NB4 (cell line): ENCODE measurements at regions not wholly inside any gene's neighbourhood (a gene's known extent, or its start where the extent isn't known, plus 50 kb on each side); places are given as distances from the start of the nearest gene placed in this dataset.

ENCODE experiments used
- DNase-seq: peaks from one replicate; pipeline ENCODE4 v3.0.0; 2010; ENCODE audit warnings: low read depth
- H3K4me3 ChIP-seq: one replicate; pipeline ENCODE4 v1.5.1; 2011; ENCODE audit warnings: mild to moderate bottlenecking, low read depth, low read length, moderate library complexity
- CTCF ChIP-seq: IDR thresholded peaks from one replicate; pipeline ENCODE4 v1.5.1; 2012; ENCODE audit warnings: low read depth, low read length
- MAX ChIP-seq: IDR thresholded peaks from 2 replicates; pipeline ENCODE4 v1.6.1; 2011; ENCODE audit warnings: low read depth, low read length
- MYC ChIP-seq: IDR thresholded peaks from 2 replicates; pipeline ENCODE4 v1.6.1; 2011; ENCODE audit warnings: low read depth, low read length
- POLR2A ChIP-seq: IDR thresholded peaks from 2 replicates; pipeline ENCODE4 v1.6.1; 2011; ENCODE audit warnings: mild to moderate bottlenecking; ENCODE audit not compliant: insufficient read length; ENCODE audit errors: extremely low read depth

GRCh38 chr5:152608458-152608857 is 203.4 kb upstream of the NMUR2 start:
- no peak for DNase-seq
- TF ChIP-seq CTCF (no peak), MAX (no peak), POLR2A (no peak), MYC (no peak)
- H3K4me3 ChIP-seq: no peak overlapping the region

- no peak for TF ChIP-seq MYC
- TF ChIP-seq CTCF: no peak
- no peak for TF ChIP-seq POLR2A
- no peak for TF ChIP-seq MAX
- DNase-seq: no peak
- H3K4me3 ChIP-seq: no peak overlapping the region
Measured at GRCh38 chr5:152619756-152620155, 214.7 kb upstream of the NMUR2 start.

- no peak for DNase-seq
- H3K4me3 ChIP-seq: no peak overlapping the region
- TF ChIP-seq POLR2A (no peak), CTCF (no peak)
Measured at GRCh38 chr5:152622628-152623027, 217.5 kb upstream of the NMUR2 start.

- DNase-seq: no peak
- no peak overlapping the region for H3K4me3 ChIP-seq
- TF ChIP-seq MAX: no peak
- no peak for TF ChIP-seq MYC
- TF ChIP-seq POLR2A: no peak
- no peak for TF ChIP-seq CTCF
Measured at GRCh38 chr5:152623951-152624350, 218.9 kb upstream of the NMUR2 start.

GRCh38 chr5:152625696-152626095 is 220.6 kb upstream of the NMUR2 start:
- no peak for TF ChIP-seq MYC
- TF ChIP-seq POLR2A: no peak
- TF ChIP-seq CTCF: no peak
- TF ChIP-seq MAX: no peak
- DNase-seq: no peak

GRCh38 chr5:152631221-152631620 is 226.1 kb upstream of the NMUR2 start:
- TF ChIP-seq MAX (no peak), MYC (no peak), POLR2A (no peak)
- no peak overlapping the region for H3K4me3 ChIP-seq
- DNase-seq: no peak

More at GRCh38 chr5:152625696-152626095, 220.6 kb upstream of the NMUR2 start:
- H3K4me3 ChIP-seq: no peak overlapping the region
